ENCODE measurements at regions not wholly inside any gene's neighbourhood (a gene's known extent, or its start where the extent isn't known, plus 50 kb on each side); places are given as distances from the start of the nearest gene placed in this dataset.
"Not testable (repeated sequence)": the region's sequence is repeated elsewhere in the genome, so short reads cannot be mapped to it uniquely, and the experiment has no call there.

DNA sequence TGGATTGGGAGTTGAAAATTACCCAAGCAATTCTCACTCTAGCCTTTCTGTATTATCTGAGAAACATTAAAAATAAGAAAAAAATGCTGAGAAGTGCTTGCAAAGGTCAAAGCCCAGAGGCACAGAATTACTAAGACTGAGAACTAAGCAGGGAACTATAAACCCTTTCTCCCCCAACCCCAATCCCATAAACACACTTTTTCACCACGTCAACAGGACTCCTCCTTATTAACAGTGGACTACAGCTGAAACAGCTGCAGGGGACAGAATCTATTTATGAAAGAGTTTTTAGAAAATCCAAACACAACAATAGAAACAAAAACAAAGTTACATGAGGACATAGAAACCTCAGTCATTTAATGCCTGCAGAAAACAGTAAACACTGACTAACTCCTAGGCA is 984.1 kb downstream of the TRAM1L1 start:
- DNase-seq, result no peak

DNA sequence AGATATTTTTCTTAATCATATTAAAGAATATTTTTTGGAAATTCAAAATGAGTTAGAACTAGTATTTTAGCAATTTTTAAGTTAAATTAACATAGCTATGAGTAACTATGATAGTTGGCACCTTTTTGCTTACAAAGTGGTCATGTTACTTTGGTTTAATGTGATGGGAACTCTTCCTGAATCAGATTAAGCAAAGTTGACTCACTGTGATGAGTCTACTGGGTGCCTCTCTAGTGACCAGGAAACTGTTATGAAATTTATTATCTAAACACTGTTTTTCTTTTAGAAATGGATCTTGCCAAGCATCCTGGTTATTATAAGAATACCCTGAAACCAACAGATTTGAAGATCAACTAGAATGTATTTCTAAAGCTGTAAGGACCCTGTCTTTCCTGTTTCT is 985.8 kb downstream of the TRAM1L1 start:
- no peak for DNase-seq

DNA sequence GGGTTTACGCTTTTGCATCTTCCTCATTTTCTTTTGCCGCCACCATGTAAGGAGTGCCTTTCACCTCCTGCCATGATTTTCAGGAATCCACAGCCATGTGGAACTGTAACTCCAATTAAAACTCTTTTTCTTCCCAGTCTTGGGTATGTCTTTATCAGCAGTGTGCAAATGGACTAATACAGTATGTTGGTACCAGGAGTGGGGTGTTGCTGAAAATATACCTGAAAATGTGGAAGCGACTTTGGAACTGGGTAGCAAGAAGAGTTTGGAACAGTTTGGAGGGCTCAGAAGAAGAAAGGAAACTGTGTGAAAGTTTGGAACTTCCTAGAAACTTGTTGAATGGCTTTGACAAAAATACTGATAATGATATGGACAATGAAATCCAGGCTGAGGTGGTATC is 983.9 kb upstream of the NDST4 start:
- DNase-seq, result not testable (repeated sequence)

- no peak for DNase-seq
Measured at GRCh38 chr4:116092961-116093360, 979.5 kb upstream of the NDST4 start.

DNA sequence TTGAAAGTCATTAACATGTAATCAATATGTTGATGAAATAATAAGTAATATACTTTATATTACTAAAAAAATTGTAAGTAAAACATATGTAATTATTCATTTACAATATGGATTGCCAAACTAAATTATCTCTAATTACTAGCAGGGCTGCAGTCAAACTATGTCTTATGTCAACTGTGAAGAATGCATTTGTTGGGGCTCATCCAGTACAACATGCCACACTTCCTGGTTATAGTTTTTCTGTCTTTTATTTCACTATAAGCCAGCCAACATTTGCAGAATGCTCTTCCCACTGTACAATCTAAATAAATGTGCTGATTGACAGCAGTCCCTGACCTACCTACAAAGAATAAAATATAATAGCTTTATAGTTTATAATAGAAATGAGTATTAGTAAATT is 975.4 kb upstream of the NDST4 start:
- DNase-seq, result no peak

DNA sequence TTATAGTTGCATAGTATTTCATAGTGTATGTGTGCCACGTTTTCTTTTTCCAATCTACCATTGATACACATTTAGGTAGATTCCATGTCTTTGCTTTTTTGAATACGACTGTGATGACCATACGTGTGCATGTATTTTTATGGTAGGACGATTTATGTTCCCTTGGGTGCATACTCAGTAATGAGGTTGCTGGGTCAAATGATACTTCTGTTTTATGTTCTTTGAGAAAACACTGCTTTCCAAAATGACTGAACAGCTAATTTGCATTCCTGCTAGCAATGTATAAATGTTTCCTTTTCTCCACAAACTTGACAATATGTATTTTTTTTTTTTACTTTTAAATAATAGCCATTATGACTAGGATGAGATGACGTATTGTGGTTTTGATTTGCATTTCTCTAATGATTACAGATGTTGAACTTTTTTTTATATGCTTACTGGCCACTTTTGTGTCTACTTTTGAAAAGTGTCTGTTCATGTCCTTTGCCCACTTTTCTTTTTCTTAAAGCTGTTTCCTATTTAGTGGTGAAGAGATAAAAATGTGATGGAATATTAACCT is 969.5 kb upstream of the NDST4 start:
- DNase-seq, result no peak

GRCh38 chr4:116073051-116073450 is 959.6 kb upstream of the NDST4 start:
- no peak for DNase-seq

GRCh38 chr4:116070283-116070682 is 956.9 kb upstream of the NDST4 start:
- DNase-seq, result no peak

DNA sequence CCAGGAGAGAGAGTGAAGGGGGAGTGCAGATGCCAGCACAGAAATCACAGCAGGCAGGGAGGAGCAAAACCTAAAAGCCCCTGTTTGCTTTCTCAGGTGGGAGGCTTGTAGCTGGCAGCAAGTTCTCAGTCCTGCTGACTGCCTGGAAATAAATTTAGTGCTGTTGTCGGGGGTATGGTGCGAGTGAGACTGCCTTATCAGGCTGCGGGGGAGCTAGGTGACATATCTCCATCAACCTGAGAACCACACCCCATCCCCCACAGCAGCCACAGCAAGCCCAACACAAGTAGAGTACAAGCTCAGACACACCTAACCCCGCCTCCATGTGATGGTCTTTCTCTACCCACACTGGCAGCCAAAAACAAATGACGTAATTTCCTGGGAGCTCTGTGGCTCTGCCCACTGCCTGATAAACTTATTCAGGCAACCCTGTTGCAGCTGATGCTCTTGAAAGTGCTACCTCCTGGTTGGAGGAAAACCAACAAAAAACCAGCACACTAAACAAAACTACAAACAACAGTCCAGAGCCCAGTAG is 953.4 kb upstream of the NDST4 start:
- DNase-seq, result no peak

- no peak for DNase-seq
Measured at GRCh38 chr4:116064331-116064730, 950.9 kb upstream of the NDST4 start.

- peak; percentile 28 for DNase-seq
Measured at GRCh38 chr4:116059361-116059760, 945.9 kb upstream of the NDST4 start.

- DNase-seq, result no peak
Measured at GRCh38 chr4:116058129-116058528, 944.7 kb upstream of the NDST4 start.

DNA sequence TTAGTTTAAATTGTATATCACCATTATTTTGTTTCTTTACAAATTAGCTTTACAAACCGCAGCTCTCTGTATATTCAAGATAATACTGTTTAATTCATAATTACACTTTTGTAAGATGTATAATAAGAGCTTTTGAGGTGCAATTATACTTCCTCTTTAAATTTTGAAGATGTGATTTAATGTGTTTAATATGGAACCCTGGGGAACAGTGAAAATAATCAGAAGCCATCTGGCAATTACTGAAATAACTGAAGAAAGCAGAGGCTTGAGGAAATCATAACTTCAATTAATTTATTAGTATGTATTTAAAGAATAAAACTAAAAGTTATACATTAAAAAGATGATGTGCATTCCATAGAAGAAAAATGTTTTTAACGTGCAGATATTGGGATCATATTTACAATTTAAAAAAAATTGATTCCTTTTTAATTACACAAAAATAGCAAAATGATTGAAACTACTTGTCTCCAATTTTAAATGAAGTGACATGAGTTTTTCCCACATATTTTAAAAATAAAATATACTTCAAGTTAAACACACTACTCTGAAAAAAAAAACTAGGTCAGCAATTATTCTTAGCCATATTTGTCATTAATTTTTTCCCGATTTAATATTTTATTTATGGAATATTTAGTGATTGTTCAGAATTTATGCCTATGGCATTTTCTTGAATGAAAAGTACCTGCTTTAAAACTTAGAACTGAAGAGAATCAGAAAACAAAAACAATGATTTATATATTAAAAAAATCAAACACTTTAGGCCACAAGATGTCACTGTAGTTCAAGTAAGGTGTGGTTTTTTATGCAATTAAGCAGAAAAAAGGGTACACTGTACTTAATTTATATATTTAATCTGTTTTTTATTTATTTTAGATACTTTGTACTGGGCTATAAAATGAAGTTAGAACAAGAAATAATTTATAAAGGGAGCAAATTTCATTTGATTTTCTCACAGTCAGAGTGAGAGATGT is 942.7 kb upstream of the NDST4 start:
- DNase-seq, result no peak

- DNase-seq, result no peak
Measured at GRCh38 chr4:116027311-116027710, 913.9 kb upstream of the NDST4 start.

- DNase-seq, result no peak
Measured at GRCh38 chr4:116024954-116025708, 911.7 kb upstream of the NDST4 start.

DNA sequence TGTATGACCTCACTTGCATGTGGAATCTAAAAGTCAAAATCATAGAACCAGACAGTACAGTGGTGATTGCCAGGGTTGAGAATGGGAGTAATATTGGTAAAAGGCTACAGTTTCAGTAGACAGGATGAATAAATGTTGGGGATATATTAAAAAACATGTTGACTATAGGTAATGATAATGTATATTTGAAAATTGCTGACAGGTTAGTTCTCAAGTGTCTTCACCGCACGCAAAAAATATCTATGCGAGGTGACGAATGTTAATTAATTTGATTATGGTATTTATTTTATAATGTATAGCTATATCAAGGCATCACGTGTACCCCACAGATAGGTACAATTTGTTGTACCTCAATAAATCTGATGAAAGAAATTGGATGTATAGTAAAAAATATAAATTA is 909.6 kb upstream of the NDST4 start:
- DNase-seq, result no peak

- DNase-seq, result no peak
Measured at GRCh38 chr4:116020141-116020722, 906.8 kb upstream of the NDST4 start.

GRCh38 chr4:116018831-116019230 is 905.4 kb upstream of the NDST4 start:
- no peak for DNase-seq

DNA sequence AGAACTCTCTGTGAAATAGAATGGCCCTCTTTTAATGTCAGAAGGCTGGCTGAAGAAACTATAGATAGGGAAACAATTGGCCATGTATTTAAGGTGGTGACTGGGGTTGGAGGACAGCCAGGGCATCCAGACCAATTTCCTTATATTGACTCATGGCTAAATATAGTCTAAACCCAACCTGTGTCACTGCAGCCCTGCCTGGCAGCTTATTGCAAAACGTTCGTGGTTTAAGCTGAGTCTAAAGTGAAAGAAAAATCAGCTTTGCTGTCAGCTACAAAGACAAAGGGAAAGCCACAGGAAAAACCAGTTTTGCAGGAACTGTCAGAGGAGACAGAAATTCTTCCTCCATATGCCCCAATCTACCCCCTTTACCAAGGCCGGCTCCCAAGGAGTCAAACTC is 902.8 kb upstream of the NDST4 start:
- no peak for DNase-seq

DNA sequence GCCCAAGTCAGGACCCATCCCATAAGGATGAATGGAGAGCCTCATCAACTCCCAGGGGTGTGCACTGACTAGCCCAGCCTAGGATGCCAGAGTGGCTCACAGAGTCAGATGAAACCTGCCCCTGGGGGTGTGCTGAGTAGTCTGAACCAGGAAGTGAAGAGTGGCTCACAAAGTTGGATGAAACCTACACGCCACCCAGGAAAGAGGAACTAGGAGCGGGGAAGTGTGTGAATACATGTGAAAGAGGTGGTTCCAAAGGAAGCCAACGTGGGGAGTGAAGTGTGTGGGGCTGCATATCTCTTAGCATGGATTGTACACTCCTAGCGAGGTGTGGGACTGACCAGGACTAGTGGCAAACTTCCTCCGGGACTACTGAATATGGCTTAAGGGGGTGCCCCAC is 902.1 kb upstream of the NDST4 start:
- DNase-seq, result no peak

GRCh38 chr4:116015062-116015461 is 901.6 kb upstream of the NDST4 start:
- DNase-seq, result no peak

GRCh38 chr4:116010923-116011322 is 897.5 kb upstream of the NDST4 start:
- DNase-seq, result no peak

DNA sequence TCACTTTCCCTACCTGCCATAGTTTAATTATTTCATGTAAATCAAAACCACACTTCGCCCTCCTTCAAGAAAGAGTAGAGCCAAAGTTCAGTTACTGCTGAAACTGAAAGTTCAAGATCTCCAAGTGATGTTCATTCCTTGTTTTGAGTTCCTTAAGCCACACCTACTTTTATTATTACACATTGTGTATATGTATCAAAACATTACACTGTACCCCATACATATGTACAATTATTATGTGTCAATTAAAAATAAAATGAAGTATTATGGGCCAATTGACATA is 892.3 kb upstream of the NDST4 start:
- no peak for DNase-seq
